ENCODE measurements at regions not wholly inside any gene's neighbourhood (a gene's known extent, or its start where the extent isn't known, plus 50 kb on each side); places are given as distances from the start of the nearest gene placed in this dataset.

DNA sequence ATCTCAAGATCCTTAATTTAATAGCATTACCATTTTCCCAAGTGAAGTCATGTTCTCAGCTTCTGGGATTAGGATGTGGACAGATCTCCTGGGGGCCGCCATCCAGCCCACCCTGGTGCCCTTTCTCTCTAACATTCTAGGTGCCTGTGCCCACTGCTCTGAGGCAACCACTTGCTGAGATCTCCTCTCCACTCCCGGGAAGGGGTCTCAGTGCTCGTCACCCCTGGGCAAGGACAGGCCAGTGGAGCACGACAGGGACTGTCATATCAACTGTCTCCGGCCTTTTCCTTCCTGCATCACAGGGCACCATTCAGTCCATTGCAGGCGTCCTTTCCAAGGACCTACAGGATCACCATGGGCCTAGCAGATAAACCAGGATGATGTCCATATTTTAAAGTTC, 304.8 kb downstream of the AJAP1 start:
- TF ChIP-seq, protein P1, sequence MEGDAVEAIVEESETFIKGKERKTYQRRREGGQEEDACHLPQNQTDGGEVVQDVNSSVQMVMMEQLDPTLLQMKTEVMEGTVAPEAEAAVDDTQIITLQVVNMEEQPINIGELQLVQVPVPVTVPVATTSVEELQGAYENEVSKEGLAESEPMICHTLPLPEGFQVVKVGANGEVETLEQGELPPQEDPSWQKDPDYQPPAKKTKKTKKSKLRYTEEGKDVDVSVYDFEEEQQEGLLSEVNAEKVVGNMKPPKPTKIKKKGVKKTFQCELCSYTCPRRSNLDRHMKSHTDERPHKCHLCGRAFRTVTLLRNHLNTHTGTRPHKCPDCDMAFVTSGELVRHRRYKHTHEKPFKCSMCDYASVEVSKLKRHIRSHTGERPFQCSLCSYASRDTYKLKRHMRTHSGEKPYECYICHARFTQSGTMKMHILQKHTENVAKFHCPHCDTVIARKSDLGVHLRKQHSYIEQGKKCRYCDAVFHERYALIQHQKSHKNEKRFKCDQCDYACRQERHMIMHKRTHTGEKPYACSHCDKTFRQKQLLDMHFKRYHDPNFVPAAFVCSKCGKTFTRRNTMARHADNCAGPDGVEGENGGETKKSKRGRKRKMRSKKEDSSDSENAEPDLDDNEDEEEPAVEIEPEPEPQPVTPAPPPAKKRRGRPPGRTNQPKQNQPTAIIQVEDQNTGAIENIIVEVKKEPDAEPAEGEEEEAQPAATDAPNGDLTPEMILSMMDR (IDR thresholded peaks at IDR 0.05; ENCODE audit: poor library complexity, severe bottlenecking) = no peak
- TF ChIP-seq SMC3 (conservative IDR thresholded peaks at IDR 0.05; ENCODE audit: poor library complexity) (no peak), EZH2 (IDR thresholded peaks at IDR 0.05; ENCODE audit: borderline replicate concordance, insufficient read depth, low read length, poor library complexity, severe bottlenecking) (no peak), POLR2AphosphoS5 (IDR thresholded peaks at IDR 0.05) (no peak), EP300 (conservative IDR thresholded peaks at IDR 0.05; ENCODE audit: poor library complexity, severe bottlenecking) (no peak), RAD21 (conservative IDR thresholded peaks at IDR 0.05) (no peak), MXI1 (conservative IDR thresholded peaks at IDR 0.05; ENCODE audit: poor library complexity, severe bottlenecking) (no peak), TAF1 (IDR thresholded peaks at IDR 0.05; ENCODE audit: low read depth) (no peak)
- TF ChIP-seq, protein P2, sequence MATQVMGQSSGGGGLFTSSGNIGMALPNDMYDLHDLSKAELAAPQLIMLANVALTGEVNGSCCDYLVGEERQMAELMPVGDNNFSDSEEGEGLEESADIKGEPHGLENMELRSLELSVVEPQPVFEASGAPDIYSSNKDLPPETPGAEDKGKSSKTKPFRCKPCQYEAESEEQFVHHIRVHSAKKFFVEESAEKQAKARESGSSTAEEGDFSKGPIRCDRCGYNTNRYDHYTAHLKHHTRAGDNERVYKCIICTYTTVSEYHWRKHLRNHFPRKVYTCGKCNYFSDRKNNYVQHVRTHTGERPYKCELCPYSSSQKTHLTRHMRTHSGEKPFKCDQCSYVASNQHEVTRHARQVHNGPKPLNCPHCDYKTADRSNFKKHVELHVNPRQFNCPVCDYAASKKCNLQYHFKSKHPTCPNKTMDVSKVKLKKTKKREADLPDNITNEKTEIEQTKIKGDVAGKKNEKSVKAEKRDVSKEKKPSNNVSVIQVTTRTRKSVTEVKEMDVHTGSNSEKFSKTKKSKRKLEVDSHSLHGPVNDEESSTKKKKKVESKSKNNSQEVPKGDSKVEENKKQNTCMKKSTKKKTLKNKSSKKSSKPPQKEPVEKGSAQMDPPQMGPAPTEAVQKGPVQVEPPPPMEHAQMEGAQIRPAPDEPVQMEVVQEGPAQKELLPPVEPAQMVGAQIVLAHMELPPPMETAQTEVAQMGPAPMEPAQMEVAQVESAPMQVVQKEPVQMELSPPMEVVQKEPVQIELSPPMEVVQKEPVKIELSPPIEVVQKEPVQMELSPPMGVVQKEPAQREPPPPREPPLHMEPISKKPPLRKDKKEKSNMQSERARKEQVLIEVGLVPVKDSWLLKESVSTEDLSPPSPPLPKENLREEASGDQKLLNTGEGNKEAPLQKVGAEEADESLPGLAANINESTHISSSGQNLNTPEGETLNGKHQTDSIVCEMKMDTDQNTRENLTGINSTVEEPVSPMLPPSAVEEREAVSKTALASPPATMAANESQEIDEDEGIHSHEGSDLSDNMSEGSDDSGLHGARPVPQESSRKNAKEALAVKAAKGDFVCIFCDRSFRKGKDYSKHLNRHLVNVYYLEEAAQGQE (IDR thresholded peaks at IDR 0.05; ENCODE audit: borderline replicate concordance) = no peak
